ENCODE measurements at regions not wholly inside any gene's neighbourhood (a gene's known extent, or its start where the extent isn't known, plus 50 kb on each side); places are given as distances from the start of the nearest gene placed in this dataset.
"Not testable (repeated sequence)": the region's sequence is repeated elsewhere in the genome, so short reads cannot be mapped to it uniquely, and the experiment has no call there.

GRCh38 chr2:166716968-166717367, 171.3 kb upstream of the XIRP2 start:
- no peaks in the 10 kb centered on the region for H3K36me3 ChIP-seq (ENCODE audit: insufficient read depth in 1 of 2, low read depth in 1 of 2)
- no peaks in the 10 kb centered on the region for H3K4me1 ChIP-seq
- no peak overlapping the region for H3K27ac ChIP-seq
- no peak for TF ChIP-seq CTCF (IDR thresholded peaks at IDR 0.05)
- ATAC-seq (no peak), DNase-seq (no peak)
- H3K4me3 ChIP-seq = no peak overlapping the region
- H3K9me3 ChIP-seq = no peaks in the 10 kb centered on the region
- intact Hi-C loops (cut with DNase I) = no loop called here
- no peaks in the 10 kb centered on the region for H3K27me3 ChIP-seq (ENCODE audit: insufficient read depth in 3 of 3, low read length in 2 of 3)

- no peaks in the 10 kb centered on the region for H3K27me3 ChIP-seq (ENCODE audit: insufficient read depth in 3 of 3, low read length in 2 of 3)
- peak; percentile 35 for TF ChIP-seq CTCF (IDR thresholded peaks at IDR 0.05)
- intact Hi-C loops (cut with DNase I) = no loop called here
- H3K4me3 ChIP-seq = no peak overlapping the region
- no peaks in the 10 kb centered on the region for H3K4me1 ChIP-seq
- H3K9me3 ChIP-seq = no peaks in the 10 kb centered on the region
- H3K27ac ChIP-seq = no peak overlapping the region
- ATAC-seq (peak in 1 of 4 donors; percentile 39), DNase-seq (no peak)
- 78 to 88% (median 79%) methylated on average over 2 of the region's 2 CpGs for WGBS, 3 donors
- no peaks in the 10 kb centered on the region for H3K36me3 ChIP-seq (ENCODE audit: insufficient read depth in 1 of 2, low read depth in 1 of 2)
Observed at GRCh38 chr2:166700079-166700478, 188.2 kb upstream of the XIRP2 start.

- no peak for TF ChIP-seq CTCF (IDR thresholded peaks at IDR 0.05)
- intact Hi-C loops (cut with DNase I) = no loop called here
Observed at GRCh38 chr2:166695154-166695553, 193.1 kb upstream of the XIRP2 start.

GRCh38 chr2:166686057-166686456, 192.0 kb upstream of the SCN7A start:
- H3K4me1 ChIP-seq; H3K9me3 ChIP-seq; H3K36me3 ChIP-seq (ENCODE audit: insufficient read depth in 1 of 2, low read depth in 1 of 2); H3K4me3 ChIP-seq; H3K27me3 ChIP-seq (ENCODE audit: insufficient read depth in 3 of 3, low read length in 2 of 3); ATAC-seq; intact Hi-C loops (cut with DNase I); DNase-seq; H3K27ac ChIP-seq: not testable (repeated sequence)
- 69 to 78% (median 70%) methylated on average over 4 of the region's 4 CpGs for WGBS, 3 donors

More at GRCh38 chr2:166695154-166695553, 193.1 kb upstream of the XIRP2 start:
- WGBS, 3 donors = 78 to 81% (median 80%) methylated on average over 1 of the region's 1 CpG
- no peak for ATAC-seq
- Histone ChIP-seq H3K36me3 (ENCODE audit: insufficient read depth in 1 of 2, low read depth in 1 of 2) (no peaks in the 10 kb centered on the region), H3K27me3 (ENCODE audit: insufficient read depth in 3 of 3, low read length in 2 of 3) (no peaks in the 10 kb centered on the region), H3K4me3 (no peak overlapping the region), H3K4me1 (no peaks in the 10 kb centered on the region), H3K27ac (no peak overlapping the region), H3K9me3 (no peaks in the 10 kb centered on the region)
- no peak for DNase-seq

- no peaks in the 10 kb centered on the region for H3K4me1 ChIP-seq
- H3K4me3 ChIP-seq = no peak overlapping the region
- H3K27me3 ChIP-seq (ENCODE audit: insufficient read depth in 3 of 3, low read length in 2 of 3) = no peaks in the 10 kb centered on the region
- ATAC-seq (no peak), DNase-seq (no peak)
- H3K27ac ChIP-seq = no peak overlapping the region
- intact Hi-C loops (cut with DNase I) = no loop called here
- H3K36me3 ChIP-seq (ENCODE audit: insufficient read depth in 1 of 2, low read depth in 1 of 2) = no peaks in the 10 kb centered on the region
- no peak for TF ChIP-seq CTCF (IDR thresholded peaks at IDR 0.05)
- H3K9me3 ChIP-seq = no peaks in the 10 kb centered on the region
- WGBS, 3 donors = 50 to 66% (median 57%) methylated on average over 1 of the region's 1 CpG
Observed at GRCh38 chr2:166677996-166678395, 183.9 kb upstream of the SCN7A start.
